Calu3 (cell line): ENCODE measurements at regions not wholly inside any gene's neighbourhood (a gene's known extent, or its start where the extent isn't known, plus 50 kb on each side); places are given as distances from the start of the nearest gene placed in this dataset.

Experiments used
- BruUV-seq: library from RNA; stranded (reverse); fragments of 400-500 nt; replicated peaks from 2 replicates; lab custom pipeline; 2021; lab: Mats Ljungman, UMichigan
- CTCF ChIA-PET: fragments of 300-600 bp; sonication (Branson Sonifier 250); formaldehyde crosslinking; loops from one replicate; lab custom pipeline; 2022; ENCODE audit warnings: antibody characterized with exemption; lab: Charles Lee
- DNase-seq: peaks from one replicate; pipeline ENCODE4 v3.0.0; 2022
- H3K27ac Mint-ChIP-seq: one replicate; pipeline ENCODE4 v1.8.0; 2022; ENCODE audit warnings: mixed read lengths; ENCODE audit not compliant: unreplicated experiment
- H3K27me3 Mint-ChIP-seq: one replicate; pipeline ENCODE4 v1.8.0; 2022; ENCODE audit warnings: mixed read lengths; ENCODE audit not compliant: unreplicated experiment
- H3K36me3 Mint-ChIP-seq: one replicate; pipeline ENCODE4 v1.8.0; 2022; ENCODE audit warnings: mild to moderate bottlenecking, moderate library complexity, mixed read lengths; ENCODE audit not compliant: insufficient read depth, unreplicated experiment
- H3K4me1 Mint-ChIP-seq: one replicate; pipeline ENCODE4 v1.8.0; 2022; ENCODE audit warnings: mild to moderate bottlenecking, low read depth, mixed read lengths; ENCODE audit not compliant: unreplicated experiment
- H3K4me3 Mint-ChIP-seq: one replicate; pipeline ENCODE4 v1.8.0; 2022; ENCODE audit warnings: mild to moderate bottlenecking, low read depth, moderate library complexity, mixed read lengths; ENCODE audit not compliant: unreplicated experiment
- H3K9me3 Mint-ChIP-seq: one replicate; pipeline ENCODE4 v1.8.0; 2022; ENCODE audit warnings: low read depth, mixed read lengths; ENCODE audit not compliant: unreplicated experiment
- CTCF ChIP-seq: fragments of 200-600 bp; IDR thresholded peaks from one replicate; pipeline ENCODE4 v1.8.0; 2022; ENCODE audit warnings: antibody characterized with exemption; ENCODE audit not compliant: unreplicated experiment
- intact Hi-C: fragments of 100-400 bp; cut with micrococcal nuclease; formaldehyde crosslinking; loops from one replicate; pipeline ENCODE4 v1.10.0; 2022; ENCODE audit not compliant: unreplicated experiment

DNA sequence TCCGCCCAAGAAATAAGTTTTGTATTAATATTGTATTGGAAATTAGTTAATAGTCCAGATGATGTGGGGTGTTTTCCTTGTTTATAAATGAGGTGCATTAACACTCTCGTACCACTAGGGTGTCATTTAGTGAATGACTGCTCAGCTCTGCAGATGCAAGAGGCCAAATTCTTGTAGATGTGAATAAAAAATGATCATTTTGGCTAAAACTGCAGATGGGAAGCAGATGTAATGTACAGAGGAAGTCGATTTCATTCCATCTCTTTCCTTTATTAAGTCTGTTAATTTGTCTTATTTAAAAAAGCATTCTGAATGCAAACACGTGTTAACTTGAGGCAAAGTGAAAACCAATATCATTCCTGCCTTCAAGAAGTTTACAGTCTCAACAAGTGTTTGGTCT, 108.1 kb downstream of the DHX15 start:
- no TSS peak for BruUV-seq
- Mint-ChIP-seq H3K4me3 (no peak overlapping the region), H3K36me3 (peaks cover 16% of the 10 kb centered on the region), H3K4me1 (peaks cover 6% of the 10 kb centered on the region), H3K27ac (no peak overlapping the region), H3K27me3 (peaks cover 51% of the 10 kb centered on the region), H3K9me3 (no peaks in the 10 kb centered on the region)
- no peak for DNase-seq
- CTCF ChIA-PET, result interaction anchor here (0.6 to 1.2 kb wide), 2 partner anchors 12 to 694 kb away, joined by 4 to 6 read pairs; no protein-coding TSS in a partner anchor
- intact Hi-C loops, result loop anchor here (10.0 kb wide), 1 partner anchor 679 kb away; no protein-coding TSS in a partner anchor
- no peak for TF ChIP-seq CTCF

- CTCF ChIA-PET, result interaction anchor here (0.6 to 1.2 kb wide), 2 partner anchors 12 to 694 kb away, joined by 4 to 6 read pairs; no protein-coding TSS in a partner anchor
- Mint-ChIP-seq H3K9me3 (no peaks in the 10 kb centered on the region), H3K4me1 (peaks cover 11% of the 10 kb centered on the region), H3K36me3 (peaks cover 21% of the 10 kb centered on the region), H3K27ac (no peak overlapping the region), H3K27me3 (peaks cover 46% of the 10 kb centered on the region), H3K4me3 (no peak overlapping the region)
- no TSS peak for BruUV-seq
- no peak for DNase-seq
- no peak for TF ChIP-seq CTCF
- intact Hi-C loops, result loop anchor here (10.0 kb wide), 1 partner anchor 679 kb away; no protein-coding TSS in a partner anchor
Measured at GRCh38 chr4:24475756-24476155, 108.6 kb downstream of the DHX15 start.

DNA sequence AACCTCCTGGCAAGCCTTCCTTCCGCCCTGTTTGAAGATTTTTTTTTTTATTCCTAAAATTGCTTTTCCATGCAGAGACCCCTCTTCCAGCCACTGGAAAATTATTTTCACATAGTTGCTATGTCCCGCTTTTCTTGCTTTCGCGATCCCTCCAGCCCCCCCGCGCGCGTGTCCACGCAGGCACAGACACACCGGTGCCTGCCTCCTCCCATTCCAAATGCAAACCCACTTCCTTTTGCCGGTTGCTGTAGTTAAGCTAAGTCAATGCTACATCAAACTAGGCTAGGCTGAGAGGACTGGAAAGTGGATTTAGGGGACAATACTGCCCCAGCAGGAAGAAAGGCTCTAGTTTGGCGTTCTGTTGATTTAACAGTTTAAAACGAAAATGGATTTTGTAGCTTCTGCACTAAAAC, 111.0 kb downstream of the DHX15 start:
- Mint-ChIP-seq H3K4me1 (peaks cover 20% of the 10 kb centered on the region), H3K27ac (no peak overlapping the region), H3K9me3 (no peaks in the 10 kb centered on the region), H3K4me3 (peak overlapping the region; percentile 92), H3K36me3 (peaks cover 30% of the 10 kb centered on the region), H3K27me3 (peaks cover 42% of the 10 kb centered on the region)
- DNase-seq, result peak; percentile 12
- BruUV-seq, result no TSS peak
- intact Hi-C loops, result loop anchor here (5.0 to 10.0 kb wide), 2 partner anchors 514 to 681 kb away; no protein-coding TSS in a partner anchor
- no peak for TF ChIP-seq CTCF
- CTCF ChIA-PET, result interaction anchor here (0.7 to 1.3 kb wide), 5 partner anchors 40 to 826 kb away, joined by 3 read pairs; no protein-coding TSS in a partner anchor

DNA sequence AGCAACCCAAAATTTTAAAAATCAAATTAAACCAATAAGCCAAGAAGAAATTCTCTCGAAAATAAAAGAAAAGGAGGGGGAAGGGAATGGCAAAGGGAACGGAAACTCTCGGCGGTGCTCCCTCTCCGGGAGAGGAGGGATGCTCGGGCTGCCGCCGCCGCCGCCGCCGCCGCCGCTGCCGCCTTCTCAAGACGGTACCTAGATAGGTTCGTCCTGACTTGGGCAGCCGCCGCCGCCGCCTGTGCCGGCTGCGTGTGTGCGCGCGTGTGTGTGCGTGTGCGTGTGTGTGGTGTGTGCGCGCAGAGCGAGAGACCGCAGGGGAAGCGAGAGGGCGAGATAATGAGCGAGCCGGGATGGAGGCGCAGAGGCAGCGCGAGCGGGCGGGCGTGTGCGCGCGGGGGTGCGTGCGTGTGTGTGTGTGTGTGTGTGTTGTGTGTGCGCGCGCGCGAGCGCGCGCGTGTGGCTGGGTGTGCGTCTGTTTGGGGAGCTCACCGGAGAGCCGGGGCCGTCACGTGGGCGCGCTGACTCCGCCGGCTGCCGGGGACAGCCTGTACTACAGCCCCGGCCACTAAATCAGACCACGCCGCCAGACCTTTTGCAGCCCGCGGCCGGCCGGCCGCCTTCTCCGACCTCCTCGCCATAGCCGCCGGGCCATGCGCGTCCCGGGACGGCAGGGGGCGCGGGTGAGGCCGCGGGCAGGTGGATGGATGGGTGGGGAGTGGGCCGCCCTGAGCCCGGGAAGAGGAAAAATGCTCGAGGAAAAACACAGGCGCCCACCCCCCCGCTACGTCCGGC, 111.6 kb downstream of the DHX15 start:
- Mint-ChIP-seq H3K4me3 (peak overlapping the region; percentile 92), H3K9me3 (no peaks in the 10 kb centered on the region), H3K4me1 (peaks cover 20% of the 10 kb centered on the region), H3K36me3 (peaks cover 30% of the 10 kb centered on the region), H3K27ac (no peak overlapping the region), H3K27me3 (peaks cover 40% of the 10 kb centered on the region)
- intact Hi-C loops, result loop anchor here (5.0 to 10.0 kb wide), 2 partner anchors 515 to 682 kb away; no protein-coding TSS in a partner anchor
- TF ChIP-seq CTCF, result peak; percentile 76
- peak; percentile 76 for DNase-seq
- no TSS peak for BruUV-seq
- CTCF ChIA-PET, result interaction anchor here (0.6 to 1.3 kb wide), 8 partner anchors 46 to 827 kb away, joined by 3 to 5 read pairs (median 3); partner anchors contain the start of gene DHX15
